ENCODE measurements at regions not wholly inside any gene's neighbourhood (a gene's known extent, or its start where the extent isn't known, plus 50 kb on each side); places are given as distances from the start of the nearest gene placed in this dataset.

- DNase-seq (ENCODE audit: low read depth) = no peak
Measured at GRCh38 chr3:152959307-152959706, 124.4 kb downstream of the P2RY1 start.

GRCh38 chr3:152960684-152961083 lies 125.8 kb downstream of the P2RY1 start:
- no peak for DNase-seq (ENCODE audit: low read depth)

GRCh38 chr3:152961323-152961722 lies 126.4 kb downstream of the P2RY1 start:
- DNase-seq (ENCODE audit: low read depth) = peak; percentile 54

- DNase-seq (ENCODE audit: low read depth) = no peak
Measured at GRCh38 chr3:152964911-152965609, 130.1 kb downstream of the P2RY1 start.

- peak; percentile 54 for DNase-seq (ENCODE audit: low read depth)
Measured at GRCh38 chr3:152968388-152969024, 133.6 kb downstream of the P2RY1 start.

- peak; percentile 42 for DNase-seq (ENCODE audit: low read depth)
Measured at GRCh38 chr3:152969557-152970300, 134.8 kb downstream of the P2RY1 start.

- DNase-seq (ENCODE audit: low read depth) = no peak
Measured at GRCh38 chr3:152970851-152971250, 135.9 kb downstream of the P2RY1 start.

- DNase-seq (ENCODE audit: low read depth) = no peak
Measured at GRCh38 chr3:152971880-152972279, 136.9 kb downstream of the P2RY1 start.

- DNase-seq (ENCODE audit: low read depth) = no peak
Measured at GRCh38 chr3:152973575-152973974, 138.6 kb downstream of the P2RY1 start.

GRCh38 chr3:152976239-152976638 lies 141.3 kb downstream of the P2RY1 start:
- DNase-seq (ENCODE audit: low read depth) = no peak

- DNase-seq (ENCODE audit: low read depth) = no peak
Measured at GRCh38 chr3:152977366-152977765, 142.4 kb downstream of the P2RY1 start.

- no peak for DNase-seq (ENCODE audit: low read depth)
Measured at GRCh38 chr3:152978152-152978551, 143.2 kb downstream of the P2RY1 start.

- no peak for DNase-seq (ENCODE audit: low read depth)
Measured at GRCh38 chr3:152997526-152997925, 162.6 kb downstream of the P2RY1 start.

- no peak for DNase-seq (ENCODE audit: low read depth)
Measured at GRCh38 chr3:152998591-152998990, 163.4 kb upstream of the RAP2B start.

GRCh38 chr3:153000325-153000724 lies 161.7 kb upstream of the RAP2B start:
- no peak for DNase-seq (ENCODE audit: low read depth)

GRCh38 chr3:153001210-153002078 lies 160.6 kb upstream of the RAP2B start:
- DNase-seq (ENCODE audit: low read depth) = no peak

GRCh38 chr3:153003441-153003840 lies 158.6 kb upstream of the RAP2B start:
- no peak for DNase-seq (ENCODE audit: low read depth)

GRCh38 chr3:153003862-153004261 lies 158.2 kb upstream of the RAP2B start:
- no peak for DNase-seq (ENCODE audit: low read depth)

GRCh38 chr3:153008226-153008625 lies 153.8 kb upstream of the RAP2B start:
- DNase-seq (ENCODE audit: low read depth) = no peak

GRCh38 chr3:153023896-153024295 lies 138.1 kb upstream of the RAP2B start:
- DNase-seq (ENCODE audit: low read depth) = no peak

- peak; percentile 29 for DNase-seq (ENCODE audit: low read depth)
Measured at GRCh38 chr3:153026026-153026425, 136.0 kb upstream of the RAP2B start.

- DNase-seq (ENCODE audit: low read depth) = no peak
Measured at GRCh38 chr3:153028381-153028780, 133.6 kb upstream of the RAP2B start.
